H7 (cell line): ENCODE measurements at regions not wholly inside any gene's neighbourhood (a gene's known extent, or its start where the extent isn't known, plus 50 kb on each side); places are given as distances from the start of the nearest gene placed in this dataset.
A peak's percentile ranks its signal among the peaks of the same experiment; 100 is the strongest.
"Not testable (repeated sequence)": the region's sequence is repeated elsewhere in the genome, so short reads cannot be mapped to it uniquely, and the experiment has no call there.

Experiments used
- DNase-seq: peaks from one replicate; pipeline ENCODE4 v3.0.0; 2012
- H3K27me3 ChIP-seq: 2 replicates; pipeline ENCODE4 v1.6.0; 2011; ENCODE audit warnings: mild to moderate bottlenecking, low read length; ENCODE audit not compliant: control insufficient read depth, insufficient read depth
- H3K36me3 ChIP-seq: replicated peaks from 2 replicates; pipeline ENCODE4 v1.5.1; 2011; ENCODE audit warnings: low read length; ENCODE audit not compliant: control insufficient read depth, insufficient read depth
- H3K4me3 ChIP-seq: 2 replicates; pipeline ENCODE4 v1.5.1; 2011; ENCODE audit warnings: low read depth, mild to moderate bottlenecking, control low read depth, low read length, moderate library complexity; ENCODE audit not compliant: insufficient read depth

GRCh38 chr16:70014915-70015314 lies 63.8 kb downstream of the CLEC18A start:
- not testable (repeated sequence) for H3K27me3 ChIP-seq, DNase-seq, H3K4me3 ChIP-seq, H3K36me3 ChIP-seq

GRCh38 chr16:70016751-70017150 lies 65.6 kb downstream of the CLEC18A start:
- H3K36me3 ChIP-seq, H3K4me3 ChIP-seq, DNase-seq, H3K27me3 ChIP-seq: not testable (repeated sequence)

GRCh38 chr16:70018254-70018653 lies 67.1 kb downstream of the CLEC18A start:
- DNase-seq: peak; percentile 38
- no peak overlapping the region for H3K4me3 ChIP-seq

DNA sequence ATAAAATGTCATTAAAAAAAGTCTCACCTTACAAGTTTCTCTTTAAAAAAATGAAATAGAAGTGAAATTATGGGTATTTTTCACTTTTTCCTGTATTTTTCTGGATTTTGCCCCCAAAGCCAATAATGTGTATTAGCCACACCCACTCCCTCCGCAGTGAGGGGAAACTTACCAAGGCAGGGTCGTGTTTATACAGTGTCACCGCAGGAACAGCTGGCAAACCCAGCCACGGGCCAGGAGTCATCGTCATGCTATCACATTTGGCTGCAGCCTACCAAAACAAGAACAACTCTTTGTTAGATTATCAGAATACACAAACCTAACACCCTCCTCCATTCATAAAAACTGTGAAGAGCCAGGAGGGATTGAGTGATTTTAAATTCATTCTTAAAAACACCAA lies 72.1 kb downstream of the CLEC18A start:
- not testable (repeated sequence) for H3K27me3 ChIP-seq, DNase-seq, H3K4me3 ChIP-seq, H3K36me3 ChIP-seq

More at GRCh38 chr16:70018254-70018653, 67.1 kb downstream of the CLEC18A start:
- no peaks in the 10 kb centered on the region for H3K27me3 ChIP-seq
- peaks cover 2% of the 10 kb centered on the region for H3K36me3 ChIP-seq

- not testable (repeated sequence) for H3K4me3 ChIP-seq, H3K27me3 ChIP-seq, H3K36me3 ChIP-seq, DNase-seq
These were observed 72.8 kb downstream of the CLEC18A start for GRCh38 chr16:70023956-70024355.

- not testable (repeated sequence) for H3K4me3 ChIP-seq, H3K36me3 ChIP-seq, DNase-seq, H3K27me3 ChIP-seq
These were observed 75.2 kb downstream of the CLEC18A start for GRCh38 chr16:70026165-70026854.

- not testable (repeated sequence) for H3K36me3 ChIP-seq, H3K27me3 ChIP-seq
These were observed 81.2 kb upstream of the PDPR start for GRCh38 chr16:70032906-70033305.

DNA sequence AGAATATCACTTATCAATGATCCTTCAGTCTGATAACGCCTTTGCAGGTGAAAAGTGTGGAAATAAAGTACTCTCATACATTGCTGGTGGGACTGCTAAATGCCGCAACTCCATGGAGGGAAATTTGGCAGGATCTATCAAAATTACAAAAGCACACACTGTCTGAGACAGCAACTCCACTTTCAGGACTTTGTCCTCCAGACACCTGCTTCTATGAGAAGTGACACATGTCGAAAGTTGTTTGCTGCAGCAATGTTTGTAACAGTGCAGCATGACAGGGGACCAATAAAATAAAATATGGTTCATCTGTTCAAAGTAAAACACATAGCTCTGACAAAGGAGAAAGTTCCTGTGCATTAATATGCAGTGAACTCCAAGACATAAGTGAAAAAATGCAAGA lies 76.2 kb upstream of the PDPR start:
- not testable (repeated sequence) for H3K36me3 ChIP-seq, H3K27me3 ChIP-seq, H3K4me3 ChIP-seq, DNase-seq

More at GRCh38 chr16:70032906-70033305, 81.2 kb upstream of the PDPR start:
- DNase-seq, H3K4me3 ChIP-seq: not testable (repeated sequence)

GRCh38 chr16:70040554-70040953 lies 73.6 kb upstream of the PDPR start:
- not testable (repeated sequence) for H3K36me3 ChIP-seq, DNase-seq, H3K27me3 ChIP-seq, H3K4me3 ChIP-seq

- H3K36me3 ChIP-seq, H3K27me3 ChIP-seq, DNase-seq, H3K4me3 ChIP-seq: not testable (repeated sequence)
These were observed 70.5 kb upstream of the PDPR start for GRCh38 chr16:70043538-70044067.

DNA sequence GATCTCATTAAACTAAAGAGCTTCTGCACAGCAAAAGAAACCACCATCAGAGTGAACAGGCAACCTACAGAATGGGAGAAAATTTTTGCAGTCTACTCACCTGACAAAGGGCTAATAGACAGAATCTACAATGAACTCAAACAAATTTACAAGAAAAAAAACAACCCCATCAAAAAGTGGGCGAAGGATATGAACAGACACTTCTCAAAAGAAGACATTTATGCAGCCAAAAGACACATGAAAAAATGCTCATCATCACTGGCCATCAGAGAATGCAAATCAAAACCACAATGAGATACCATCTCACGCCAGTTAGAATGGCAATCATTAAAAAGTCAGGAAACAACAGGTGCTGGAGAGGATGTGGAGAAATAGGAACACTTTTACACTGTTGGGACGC lies 67.6 kb upstream of the PDPR start:
- H3K27me3 ChIP-seq, H3K4me3 ChIP-seq, DNase-seq, H3K36me3 ChIP-seq: not testable (repeated sequence)

- H3K27me3 ChIP-seq, DNase-seq, H3K4me3 ChIP-seq, H3K36me3 ChIP-seq: not testable (repeated sequence)
These were observed 66.0 kb upstream of the PDPR start for GRCh38 chr16:70048083-70048482.

DNA sequence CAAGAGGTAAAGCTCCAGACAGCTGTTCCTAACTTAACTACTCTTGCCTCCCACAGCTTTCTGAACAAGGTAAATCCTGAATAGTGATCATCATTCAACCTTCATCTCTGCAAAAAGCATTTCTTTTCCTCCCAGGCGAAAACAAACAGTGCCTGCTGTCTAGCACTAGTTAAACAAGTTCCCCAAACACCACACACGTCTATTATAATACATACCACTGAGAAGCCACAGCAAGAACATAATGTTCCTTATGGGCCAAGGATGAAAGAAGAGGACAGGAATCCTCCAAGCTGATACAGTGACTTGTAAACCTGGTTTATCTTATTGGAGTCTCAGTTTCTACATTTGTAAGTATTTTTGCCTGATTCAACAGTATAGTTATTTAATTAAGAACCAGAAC lies 56.1 kb upstream of the PDPR start:
- not testable (repeated sequence) for H3K4me3 ChIP-seq, H3K36me3 ChIP-seq, H3K27me3 ChIP-seq, DNase-seq

DNA sequence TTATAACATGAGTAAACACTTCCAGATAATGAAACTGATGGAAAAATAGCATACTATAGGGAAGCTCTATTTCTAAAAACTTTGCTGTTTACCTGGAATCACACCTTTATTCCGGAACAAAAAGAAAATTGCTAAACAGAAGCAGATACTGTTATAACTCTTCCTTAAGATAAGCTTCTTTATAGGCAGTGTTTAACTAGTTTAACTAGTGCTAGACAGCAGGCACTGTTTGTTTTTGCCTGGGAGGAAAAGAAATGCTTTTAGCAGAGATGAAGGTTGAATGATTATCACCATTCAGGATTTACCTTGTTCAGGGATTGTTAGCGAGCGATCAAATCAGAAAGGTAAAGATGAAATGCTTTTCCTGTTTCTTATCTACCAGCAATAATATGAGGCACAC lies 54.7 kb upstream of the PDPR start:
- not testable (repeated sequence) for DNase-seq, H3K36me3 ChIP-seq, H3K4me3 ChIP-seq, H3K27me3 ChIP-seq

DNA sequence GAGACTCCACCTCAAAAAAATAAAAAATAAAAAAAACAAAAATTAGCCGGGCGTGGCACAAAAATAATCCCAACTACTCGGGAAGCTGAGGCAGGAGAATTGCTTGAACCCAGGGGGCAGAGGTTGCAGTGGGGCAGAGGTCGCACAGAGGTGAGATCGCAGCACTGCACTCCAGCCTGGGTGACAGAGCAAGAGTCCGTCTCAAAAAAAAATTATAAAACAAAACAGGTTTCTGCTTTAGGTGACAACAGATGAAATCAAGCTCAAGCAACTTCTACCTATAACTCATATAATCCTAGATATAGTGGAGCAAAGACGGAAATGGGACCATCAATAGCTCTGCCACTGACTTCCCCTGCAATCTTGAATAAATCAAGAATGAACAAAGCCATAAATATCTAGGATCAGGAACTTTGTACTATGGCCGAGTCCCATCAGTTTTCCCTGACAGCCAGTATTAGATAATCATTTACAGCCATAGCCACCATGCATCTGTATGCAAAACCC lies 53.6 kb upstream of the PDPR start:
- DNase-seq, H3K27me3 ChIP-seq, H3K4me3 ChIP-seq, H3K36me3 ChIP-seq: not testable (repeated sequence)
